ENCODE measurements at regions not wholly inside any gene's neighbourhood (a gene's known extent, or its start where the extent isn't known, plus 50 kb on each side); places are given as distances from the start of the nearest gene placed in this dataset.

DNA sequence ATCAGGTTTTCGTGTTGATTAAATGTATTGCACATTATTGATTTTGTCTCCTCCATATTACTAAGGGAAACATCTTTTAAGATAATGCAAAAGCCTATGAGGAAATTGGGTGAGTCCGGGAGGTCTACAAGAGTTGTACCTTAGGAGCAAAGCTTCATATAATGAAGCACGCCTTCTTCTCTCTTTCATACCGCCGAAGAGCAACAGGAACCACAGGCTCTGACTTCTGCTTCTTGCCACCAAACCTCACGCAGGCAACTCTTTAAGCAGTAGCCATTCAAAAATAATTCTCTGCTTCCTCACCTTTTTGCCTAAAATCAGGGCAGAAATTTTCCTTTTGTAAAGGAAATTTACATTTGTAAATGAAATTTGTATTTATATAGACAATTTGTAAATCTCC is 139.6 kb downstream of the SPRY1 start:
- TF ChIP-seq GATA2 (IDR thresholded peaks at IDR 0.05; ENCODE audit: low read depth, low read length) (no peak), GATA3 (IDR thresholded peaks at IDR 0.05; ENCODE audit: low read depth, low read length) (no peak)

DNA sequence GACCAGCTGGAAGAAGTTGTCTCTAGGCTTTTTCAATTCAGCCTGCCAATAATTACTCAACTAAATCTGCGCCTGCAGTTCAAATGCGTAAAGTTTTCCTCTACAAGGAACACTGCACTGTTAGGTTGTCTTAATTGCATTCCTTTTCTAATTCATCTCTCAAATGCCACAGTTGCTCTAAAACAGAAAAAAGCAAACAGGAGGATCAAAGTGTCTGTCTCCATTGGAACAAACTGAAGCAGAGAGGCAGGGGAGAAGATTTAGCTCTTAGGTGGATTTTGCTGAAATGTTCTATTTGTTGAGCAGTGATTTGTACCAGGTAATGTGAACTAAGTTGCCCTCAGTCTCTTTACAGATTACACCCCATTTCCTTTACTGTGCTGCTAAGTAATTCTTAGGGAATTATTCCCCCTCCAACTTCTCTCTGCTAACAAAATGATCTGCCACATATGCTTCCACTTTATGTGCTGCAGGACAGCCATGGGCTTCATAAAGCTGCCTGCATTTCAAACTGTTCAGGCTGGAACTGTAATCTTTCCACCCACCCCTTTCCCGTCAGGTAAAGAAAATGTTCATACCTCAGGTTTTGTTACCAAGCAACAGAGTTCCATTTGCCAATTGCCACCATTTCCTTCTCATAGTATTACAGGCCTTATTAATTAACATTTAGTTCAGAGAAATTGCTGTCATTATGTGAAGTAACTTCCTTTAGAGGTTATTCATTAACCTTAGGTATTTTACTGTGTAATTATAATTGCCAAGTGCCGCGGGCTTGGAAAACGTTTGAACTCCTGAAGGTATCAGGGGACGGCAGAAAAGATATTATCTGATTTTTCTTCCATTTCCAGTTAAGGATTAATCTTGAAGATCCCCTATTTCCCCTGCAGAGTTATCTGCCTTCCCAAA is 149.3 kb downstream of the SPRY1 start:
- no peak for TF ChIP-seq GATA3 (IDR thresholded peaks at IDR 0.05; ENCODE audit: low read depth, low read length)
- no peak for TF ChIP-seq GATA2 (IDR thresholded peaks at IDR 0.05; ENCODE audit: low read depth, low read length)

DNA sequence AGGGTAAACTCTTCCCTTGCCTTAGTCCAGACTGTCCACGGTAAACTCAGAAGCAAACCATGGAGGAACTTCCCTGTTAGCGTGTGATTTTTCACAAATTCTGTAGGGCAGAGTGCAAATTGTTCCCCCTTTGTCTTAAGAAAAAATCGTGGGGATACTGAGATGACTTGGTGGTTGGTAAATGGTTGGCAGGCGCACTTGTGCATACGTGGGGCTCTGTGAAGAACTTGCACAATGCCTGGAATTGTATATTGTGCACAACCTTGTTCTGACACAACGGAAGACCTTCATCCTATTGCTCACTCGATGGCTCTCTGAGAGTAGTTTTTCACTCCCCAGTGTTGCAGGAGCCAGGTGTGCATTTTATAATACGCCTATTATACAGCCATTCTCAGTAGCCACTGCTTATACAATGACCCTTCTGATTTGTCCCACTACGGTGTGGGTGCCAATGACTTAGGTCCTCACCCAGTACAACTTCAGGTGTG is 150.0 kb downstream of the SPRY1 start:
- TF ChIP-seq GATA2 (IDR thresholded peaks at IDR 0.05; ENCODE audit: low read depth, low read length) (no peak), GATA3 (IDR thresholded peaks at IDR 0.05; ENCODE audit: low read depth, low read length) (no peak)

DNA sequence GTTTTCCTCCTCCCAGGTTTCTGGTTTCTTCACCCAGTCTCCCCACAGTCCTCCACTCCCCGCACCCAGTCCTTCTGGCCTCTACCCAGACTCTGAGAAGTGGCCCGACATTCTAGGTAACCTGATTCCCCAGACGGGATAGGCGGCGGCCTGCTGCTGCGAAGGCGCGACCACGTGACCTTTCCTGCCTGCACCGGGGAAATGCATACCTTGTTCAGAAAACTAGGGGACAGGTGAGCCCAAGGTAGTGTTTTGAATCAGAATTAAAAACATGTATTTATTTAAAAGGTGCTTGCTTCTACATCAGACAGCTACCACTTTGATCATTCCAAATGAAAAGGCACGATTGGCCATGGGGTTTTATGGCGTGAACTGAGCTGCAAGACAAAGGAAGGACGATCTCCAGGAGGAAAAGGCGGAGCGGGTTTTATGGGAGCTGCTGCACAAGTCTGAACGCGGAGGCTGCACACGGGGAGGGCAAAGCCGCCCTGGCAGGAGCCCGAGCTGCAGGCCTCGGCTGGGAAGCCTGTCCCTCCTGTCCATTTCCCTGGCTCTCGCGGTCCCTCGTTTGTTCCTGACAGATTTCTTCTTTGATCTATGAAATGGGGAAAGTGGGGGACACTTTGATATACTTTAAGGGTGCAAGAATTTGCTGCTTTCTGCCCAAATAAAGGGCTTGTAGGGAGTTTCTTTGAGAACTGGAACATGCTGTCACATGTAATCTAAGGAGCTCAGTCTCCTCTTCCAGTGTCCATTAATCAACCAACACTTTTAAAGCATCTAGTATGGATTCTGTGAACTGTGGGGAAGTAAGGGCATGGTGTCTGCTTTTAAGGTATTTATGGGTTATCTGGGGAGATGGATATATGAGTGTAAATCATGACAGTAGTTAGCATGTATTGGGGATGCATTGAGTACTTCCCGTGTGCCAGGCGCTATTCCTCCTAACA is 150.9 kb downstream of the SPRY1 start:
- TF ChIP-seq GATA2 (IDR thresholded peaks at IDR 0.05; ENCODE audit: low read depth, low read length) (no peak), GATA3 (IDR thresholded peaks at IDR 0.05; ENCODE audit: low read depth, low read length) (no peak)

DNA sequence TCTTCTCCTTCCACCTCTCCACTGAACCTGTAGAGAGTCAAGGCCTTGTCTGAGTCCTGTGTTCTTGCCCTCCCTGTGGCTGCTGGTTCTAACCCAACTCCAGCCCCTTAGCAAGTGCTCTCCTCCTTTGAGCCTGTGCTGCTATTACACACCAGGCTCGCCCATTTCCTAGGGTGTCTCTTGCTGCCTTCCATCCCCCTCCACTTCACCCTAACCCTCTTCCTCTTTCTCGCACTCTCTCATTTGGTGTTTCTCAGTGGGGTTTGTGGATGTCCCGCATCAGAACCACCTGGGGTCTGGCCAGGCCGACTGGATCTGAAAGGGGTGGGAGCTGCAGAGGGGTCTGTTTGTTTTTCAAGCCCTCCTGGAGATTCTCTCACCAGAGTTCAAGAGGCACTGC is 156.7 kb downstream of the SPRY1 start:
- TF ChIP-seq GATA3 (IDR thresholded peaks at IDR 0.05; ENCODE audit: low read depth, low read length), result no peak
- no peak for TF ChIP-seq GATA2 (IDR thresholded peaks at IDR 0.05; ENCODE audit: low read depth, low read length)

DNA sequence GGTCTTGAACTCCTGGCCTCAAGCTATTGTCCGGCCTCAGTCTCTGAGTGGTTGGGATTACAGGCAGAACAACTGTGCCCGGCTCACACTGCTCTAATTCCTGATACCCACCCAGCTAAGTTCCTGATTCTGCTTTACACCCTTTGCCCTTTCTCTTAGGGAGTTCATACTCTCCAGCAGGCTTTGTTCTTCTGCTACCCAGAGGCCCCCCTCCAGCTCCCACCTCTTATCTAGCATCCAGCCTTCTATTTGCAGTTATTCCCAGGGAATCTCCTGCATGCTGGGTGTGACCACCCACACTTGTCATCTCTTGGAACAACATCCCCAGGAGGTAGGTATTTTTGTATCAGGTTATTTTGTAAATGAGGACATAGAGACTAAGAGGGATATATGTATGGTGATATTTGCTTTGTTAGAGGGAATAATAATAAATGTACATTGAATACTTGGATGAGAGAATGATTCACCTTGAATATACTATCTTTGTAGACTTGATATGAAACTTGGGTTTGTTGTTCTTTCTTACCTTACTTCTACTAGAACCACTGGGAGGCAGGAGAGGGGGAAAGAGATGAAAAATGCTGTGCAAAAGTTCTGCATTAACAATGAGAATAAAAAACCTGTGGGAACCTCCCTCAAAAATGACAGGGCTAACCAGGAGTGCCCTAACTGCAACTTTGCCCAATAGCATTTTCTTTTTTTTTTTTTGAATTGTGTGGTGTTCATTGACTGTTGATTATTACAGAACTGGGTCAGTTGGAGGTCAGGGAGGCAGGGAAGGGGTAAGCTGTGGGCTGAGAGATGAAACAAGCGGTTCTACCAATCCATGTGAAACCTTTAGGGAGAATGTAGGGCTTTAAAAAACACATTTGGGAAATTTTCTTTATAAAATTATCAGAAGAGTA is 157.4 kb downstream of the SPRY1 start:
- TF ChIP-seq GATA2 (IDR thresholded peaks at IDR 0.05; ENCODE audit: low read depth, low read length) (no peak), GATA3 (IDR thresholded peaks at IDR 0.05; ENCODE audit: low read depth, low read length) (no peak)

DNA sequence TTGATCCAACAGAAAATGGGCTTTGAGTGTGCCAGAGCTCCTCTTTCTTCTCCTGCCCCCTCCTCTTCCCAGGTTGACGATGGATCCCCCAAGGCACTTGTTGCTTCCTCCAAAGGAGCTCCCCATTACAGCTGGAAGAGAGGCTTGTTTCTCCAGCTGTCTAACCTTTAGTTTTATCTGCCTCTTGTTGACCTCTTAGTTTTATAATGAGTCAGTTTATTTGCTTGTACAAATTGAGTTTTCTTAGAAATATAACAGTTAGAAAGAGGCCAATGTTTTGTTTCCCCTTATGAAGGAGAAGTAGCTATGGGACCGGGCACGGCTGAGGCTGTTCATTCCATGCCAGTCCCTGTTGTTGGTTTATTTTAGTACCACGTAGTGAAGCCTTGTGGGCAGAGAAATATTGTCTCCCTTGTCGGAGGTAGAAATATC is 158.2 kb downstream of the SPRY1 start:
- no peak for TF ChIP-seq GATA3 (IDR thresholded peaks at IDR 0.05; ENCODE audit: low read depth, low read length)
- TF ChIP-seq GATA2 (IDR thresholded peaks at IDR 0.05; ENCODE audit: low read depth, low read length), result no peak

DNA sequence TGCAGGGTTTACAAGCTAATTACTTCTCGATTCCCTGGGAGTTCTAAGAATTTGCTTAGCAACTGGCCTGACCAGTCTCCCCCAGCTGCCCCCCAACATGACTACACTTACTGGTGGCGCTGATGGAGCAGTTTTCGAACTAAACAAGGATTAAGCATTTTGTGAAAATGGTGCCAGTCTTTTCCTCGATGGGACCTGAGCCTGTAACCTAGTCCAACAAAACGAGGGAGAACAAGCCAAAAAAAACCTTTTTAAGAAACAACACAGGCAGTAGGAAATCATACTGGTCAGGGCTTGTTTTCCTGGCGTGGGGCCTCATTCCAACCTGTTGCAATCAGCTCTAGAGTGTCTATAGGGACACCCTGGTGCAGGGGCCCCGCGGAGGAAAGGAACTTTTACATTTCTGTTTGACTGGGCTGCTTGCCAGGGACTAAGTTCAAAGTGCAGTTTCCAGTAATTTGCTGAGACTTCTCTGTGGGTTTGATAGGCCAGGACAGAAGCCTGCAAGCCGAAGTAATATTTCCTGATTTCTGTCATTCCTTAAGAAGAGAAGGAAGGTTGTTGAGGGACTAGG is 158.7 kb downstream of the SPRY1 start:
- no peak for TF ChIP-seq GATA2 (IDR thresholded peaks at IDR 0.05; ENCODE audit: low read depth, low read length)
- no peak for TF ChIP-seq GATA3 (IDR thresholded peaks at IDR 0.05; ENCODE audit: low read depth, low read length)

DNA sequence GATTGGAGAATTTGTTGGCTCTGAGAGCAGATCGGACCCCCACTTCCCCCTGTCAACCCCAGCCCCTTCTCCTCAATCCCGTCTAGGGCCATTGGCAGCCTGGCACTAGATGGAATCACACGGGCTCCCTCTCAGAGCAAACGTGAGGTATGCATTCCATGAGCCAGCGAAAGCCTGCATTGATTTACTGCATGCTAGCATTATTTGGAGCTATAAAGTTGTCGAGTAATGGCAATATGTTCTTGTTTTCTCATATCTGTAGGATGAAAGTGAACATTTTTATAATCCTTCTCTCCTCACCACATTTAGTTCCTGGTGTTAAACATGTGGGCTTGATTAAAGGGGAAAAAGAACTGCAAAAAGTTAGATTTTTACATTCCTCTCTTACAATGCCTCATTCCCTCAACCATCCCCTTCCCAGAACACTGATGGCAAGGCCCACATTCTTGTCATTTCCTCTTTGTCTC is 159.2 kb downstream of the SPRY1 start:
- no peak for TF ChIP-seq GATA3 (IDR thresholded peaks at IDR 0.05; ENCODE audit: low read depth, low read length)
- no peak for TF ChIP-seq GATA2 (IDR thresholded peaks at IDR 0.05; ENCODE audit: low read depth, low read length)

DNA sequence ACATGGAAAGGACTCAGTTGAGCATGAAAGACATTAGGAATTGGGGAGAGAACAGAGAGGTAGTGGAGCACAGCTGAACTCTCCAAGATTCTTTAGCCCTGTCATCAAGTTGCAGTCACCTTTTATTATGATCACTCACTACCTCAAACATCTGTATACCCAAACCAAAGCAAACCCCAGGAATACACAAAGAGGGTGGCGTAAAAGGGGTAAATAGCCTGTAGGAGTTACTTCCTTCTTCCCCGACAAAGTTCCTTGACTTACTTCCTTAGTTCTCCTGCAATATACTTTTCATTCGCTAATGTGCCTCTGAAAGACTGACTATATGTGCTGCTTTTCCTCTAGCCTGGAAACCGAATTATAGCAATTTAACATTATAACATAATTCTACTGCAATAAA is 159.9 kb downstream of the SPRY1 start:
- no peak for TF ChIP-seq GATA3 (IDR thresholded peaks at IDR 0.05; ENCODE audit: low read depth, low read length)
- TF ChIP-seq GATA2 (IDR thresholded peaks at IDR 0.05; ENCODE audit: low read depth, low read length), result no peak

DNA sequence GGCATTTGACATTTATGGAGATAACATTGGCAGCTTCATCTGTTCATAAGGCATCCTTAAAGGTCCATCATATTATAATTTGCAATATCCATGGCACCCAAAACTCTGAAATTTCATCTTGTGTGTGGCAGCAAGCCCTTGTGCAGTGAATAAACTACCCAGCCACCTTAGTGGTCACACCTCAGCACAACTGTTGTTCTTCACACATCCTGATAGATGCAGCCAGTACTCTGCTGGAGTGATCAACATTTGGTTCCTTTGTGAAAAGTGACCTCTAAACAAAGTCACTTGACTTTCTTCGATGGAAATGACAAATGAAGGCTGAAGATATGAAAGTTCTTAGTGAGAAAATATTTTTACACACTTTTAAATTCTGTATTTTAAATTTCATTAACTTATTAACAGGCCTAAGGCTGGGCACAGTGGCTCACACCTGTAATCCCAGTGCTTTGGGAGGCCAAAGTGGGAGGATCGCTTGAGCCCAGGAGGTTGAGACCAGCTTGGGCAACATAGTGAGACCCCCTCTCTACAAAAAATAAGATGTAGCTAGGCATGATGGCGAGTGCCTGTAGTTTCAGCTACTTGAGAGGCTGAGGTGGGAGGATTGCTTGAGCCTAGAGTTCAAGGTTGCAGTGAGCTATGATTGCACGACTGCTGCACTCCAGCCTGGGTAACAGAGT is 161.4 kb downstream of the SPRY1 start:
- TF ChIP-seq GATA2 (IDR thresholded peaks at IDR 0.05; ENCODE audit: low read depth, low read length) (no peak), GATA3 (IDR thresholded peaks at IDR 0.05; ENCODE audit: low read depth, low read length) (no peak)

DNA sequence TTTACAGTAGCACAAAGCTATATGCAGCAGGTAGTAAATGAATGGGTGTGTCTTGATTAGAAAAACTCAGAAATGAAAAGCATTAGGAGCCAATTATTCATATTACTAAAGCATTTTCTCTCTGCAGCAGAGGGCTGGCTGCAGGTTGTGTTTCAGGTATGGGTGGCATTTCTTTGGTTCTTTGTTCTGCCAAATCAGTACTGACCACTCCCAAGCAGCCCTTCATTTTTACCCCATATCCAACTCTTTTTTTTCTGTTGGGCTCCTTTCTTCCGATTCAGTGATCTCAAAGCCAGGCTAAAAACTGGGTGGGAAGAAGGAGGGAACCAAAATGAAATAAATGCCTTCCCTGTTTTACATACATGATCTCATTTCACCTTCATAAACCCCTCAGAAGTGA is 162.3 kb downstream of the SPRY1 start:
- TF ChIP-seq GATA3 (IDR thresholded peaks at IDR 0.05; ENCODE audit: low read depth, low read length), result no peak
- TF ChIP-seq GATA2 (IDR thresholded peaks at IDR 0.05; ENCODE audit: low read depth, low read length), result no peak

Measured in SH-SY5Y (cell line).